Gastrocnemius medialis (tissue), 4 donors: ENCODE measurements at regions not wholly inside any gene's neighbourhood (a gene's known extent, or its start where the extent isn't known, plus 50 kb on each side); places are given as distances from the start of the nearest gene placed in this dataset.

ENCODE experiments used
- ATAC-seq, 2 donors: fragments of 150-250 bp; one replicate each; pipeline ENCODE4 v1.9.1; 2016
- DNase-seq, 2 donors: peaks; one replicate each; pipeline ENCODE4 v3.0.0-alpha.2; 2019
- H3K27ac ChIP-seq, 4 donors: fragments of 200-600 bp; sonication (generic); 1 replicate in 1 of 4; 2 replicates in 3 of 4; pipeline ENCODE4 v1.5.1; 2016 to 2018; ENCODE audit warnings: mild to moderate bottlenecking in 2 of 4, moderate library complexity in 1 of 4
- H3K27me3 ChIP-seq, 3 donors: fragments of 200-600 bp; sonication (generic) in 2 of 3; 1 replicate in 1 of 3; 2 replicates in 2 of 3; pipeline versions ENCODE4 v1.5.1 to v1.6.0; 2016 to 2019; ENCODE audit warnings: mild to moderate bottlenecking in 1 of 3, moderate library complexity in 1 of 3
- H3K36me3 ChIP-seq, 2 donors: fragments of 200-600 bp; sonication (generic) in 1 of 2; one replicate each; pipeline ENCODE4 v1.5.1; 2017 to 2018
- H3K4me1 ChIP-seq, 2 donors: fragments of 200-600 bp; sonication (generic) in 1 of 2; one replicate each; pipeline ENCODE4 v1.5.1; 2016 to 2017; ENCODE audit warnings: mild to moderate bottlenecking in 2 of 2
- H3K4me3 ChIP-seq, 4 donors: fragments of 200-600 bp; sonication (generic) in 3 of 4; 1 replicate in 1 of 4; 2 replicates in 3 of 4; pipeline ENCODE4 v1.5.1; 2016 to 2019; ENCODE audit warnings: mild to moderate bottlenecking in 2 of 4
- H3K9me3 ChIP-seq, 3 donors: fragments of 200-600 bp; sonication (generic) in 2 of 3; 1 replicate in 1 of 3; 2 replicates in 2 of 3; pipeline ENCODE4 v1.5.1; 2016 to 2019
- CTCF ChIP-seq, 5 experiments: fragments of 450-650 bp in 3 of 5; fragments of 200-600 bp in 2 of 5; sonication (generic) in 2 of 5; IDR thresholded peaks in 4 of 5; conservative IDR thresholded peaks in 1 of 5; 1 replicate in 4 of 5; 2 replicates in 1 of 5; pipeline ENCODE4 v1.5.1; 2016 to 2019; ENCODE audit warnings: antibody characterized with exemption in 5 of 5, mild to moderate bottlenecking in 3 of 5, moderate library complexity in 3 of 5
- POLR2A ChIP-seq, 2 donors: fragments of 450-650 bp; IDR thresholded peaks; one replicate each; pipeline ENCODE4 v1.6.1; 2017; ENCODE audit warnings: antibody characterized with exemption in 2 of 2, mild to moderate bottlenecking in 2 of 2, moderate library complexity in 2 of 2
- in situ Hi-C, 4 donors: fragments of 200-750 bp; cut with MboI; loops; one replicate each; pipeline versions ENCODE4 v1.15.0 to v1.8.0; 2017; ENCODE audit warnings: low sequenced_read_pairs in 4 of 4
- intact Hi-C: fragments of 100-400 bp; cut with DNase I; formaldehyde crosslinking; loops from one replicate; pipeline ENCODE4 v1.15.1; 2023; ENCODE audit warnings: low total_unique reads

- H3K4me1 ChIP-seq = no peaks in the 10 kb centered on the region
- intact Hi-C loops (no loop called here), in situ Hi-C loops (loop anchor here in 2 of 4 donors (25.0 kb wide), 2 partner anchors 500 to 525 kb away; partner anchors contain the start of gene PTGER3 (in 1 of the 2))
- no peaks in the 10 kb centered on the region for H3K27me3 ChIP-seq
- no peak overlapping the region for H3K4me3 ChIP-seq
- no peak for DNase-seq
- TF ChIP-seq POLR2A (IDR thresholded peaks at IDR 0.05) (no peak), CTCF (IDR thresholded peaks at IDR 0.05 in 4 of 5, conservative IDR thresholded peaks at IDR 0.05 in 1 of 5) (no peak)
- H3K9me3 ChIP-seq = no peaks in the 10 kb centered on the region
- no peak overlapping the region for H3K27ac ChIP-seq
- ATAC-seq = no peak
- no peaks in the 10 kb centered on the region for H3K36me3 ChIP-seq
These were observed 125.8 kb downstream of the CTH start for GRCh38 chr1:70536708-70537366.

GRCh38 chr1:70537788-70538187 lies 126.7 kb downstream of the CTH start:
- Histone ChIP-seq H3K27me3 (no peaks in the 10 kb centered on the region), H3K4me1 (no peaks in the 10 kb centered on the region), H3K4me3 (no peak overlapping the region), H3K9me3 (no peaks in the 10 kb centered on the region), H3K27ac (no peak overlapping the region), H3K36me3 (no peaks in the 10 kb centered on the region)
- TF ChIP-seq CTCF (IDR thresholded peaks at IDR 0.05 in 4 of 5, conservative IDR thresholded peaks at IDR 0.05 in 1 of 5) (no peak), POLR2A (IDR thresholded peaks at IDR 0.05) (no peak)
- DNase-seq (no peak), ATAC-seq (no peak)
- intact Hi-C loops = no loop called here
- in situ Hi-C loops = loop anchor here in 2 of 4 donors (25.0 kb wide), 2 partner anchors 500 to 525 kb away; partner anchors contain the start of gene PTGER3 (in 1 of the 2)

GRCh38 chr1:70542030-70542429 lies 131.0 kb downstream of the CTH start:
- intact Hi-C loops = no loop called here
- no peak for DNase-seq
- TF ChIP-seq POLR2A (IDR thresholded peaks at IDR 0.05) (no peak), CTCF (IDR thresholded peaks at IDR 0.05 in 4 of 5, conservative IDR thresholded peaks at IDR 0.05 in 1 of 5) (no peak)
- H3K27ac ChIP-seq = no peak overlapping the region
- no peaks in the 10 kb centered on the region for H3K36me3 ChIP-seq
- H3K4me3 ChIP-seq = no peak overlapping the region
- H3K4me1 ChIP-seq = no peaks in the 10 kb centered on the region
- ATAC-seq = no peak
- H3K27me3 ChIP-seq = no peaks in the 10 kb centered on the region
- in situ Hi-C loops = loop anchor here in 2 of 4 donors (25.0 kb wide), 2 partner anchors 495 to 520 kb away; partner anchors contain the start of gene PTGER3 (in 1 of the 2)
- no peaks in the 10 kb centered on the region for H3K9me3 ChIP-seq

GRCh38 chr1:70542856-70543255 lies 131.8 kb downstream of the CTH start:
- in situ Hi-C loops = loop anchor here in 2 of 4 donors (25.0 kb wide), 2 partner anchors 494 to 519 kb away; partner anchors contain the start of gene PTGER3 (in 1 of the 2)
- no peak for TF ChIP-seq POLR2A (IDR thresholded peaks at IDR 0.05)
- no peak for TF ChIP-seq CTCF (IDR thresholded peaks at IDR 0.05 in 4 of 5, conservative IDR thresholded peaks at IDR 0.05 in 1 of 5)

More at GRCh38 chr1:70542856-70543255, 131.8 kb downstream of the CTH start:
- Histone ChIP-seq H3K4me1 (no peaks in the 10 kb centered on the region), H3K9me3 (no peaks in the 10 kb centered on the region), H3K27me3 (no peaks in the 10 kb centered on the region), H3K27ac (no peak overlapping the region), H3K4me3 (no peak overlapping the region), H3K36me3 (no peaks in the 10 kb centered on the region)
- DNase-seq = no peak
- no peak for ATAC-seq
- intact Hi-C loops = no loop called here
